GM12878 (cell line): ENCODE measurements at regions not wholly inside any gene's neighbourhood (a gene's known extent, or its start where the extent isn't known, plus 50 kb on each side); places are given as distances from the start of the nearest gene placed in this dataset.

Source experiments
- ATAC-seq: fragments of 200-7000 bp; cut with Tn5 transposase; 3 replicates; pipeline ENCODE4 v1.9.1; 2020; ENCODE audit warnings: mild to moderate bottlenecking, moderate library complexity
- BruUV-seq: library from RNA; stranded (reverse); fragments of 400-500 nt; replicated peaks from 2 replicates; lab custom pipeline; 2021; lab: Mats Ljungman, UMichigan
- CTCF ChIA-PET: fragments of 300-600 bp; sonication (Branson Sonifier 250); formaldehyde crosslinking; extraction: SDS; loops from one replicate; lab custom pipeline; 2021; ENCODE audit warnings: inconsistent platforms; lab: Yijun Ruan, JAX
- POLR2A ChIA-PET: fragments of 350-600 bp; formaldehyde crosslinking; extraction: SDS; loops from one replicate; lab custom pipeline; 2021; ENCODE audit warnings: inconsistent platforms; lab: Charles Lee
- RAD21 ChIA-PET: fragments of 300-600 bp; sonication (Branson Sonifier 250); formaldehyde crosslinking; loops from one replicate; lab custom pipeline; 2023; ENCODE audit warnings: antibody characterized with exemption; ENCODE audit not compliant: unreplicated experiment; lab: Charles Lee
- SMC1A ChIA-PET: fragments of 300-600 bp; sonication (Branson Sonifier 250); formaldehyde crosslinking; loops from one replicate; lab custom pipeline; 2023; ENCODE audit not compliant: unreplicated experiment, uncharacterized antibody; lab: Charles Lee
- DNase-seq: peaks from one replicate; pipeline ENCODE4 v3.0.0-alpha.2; 2011; ENCODE audit warnings: low read depth, low spot score
- FAIRE-seq: peaks from 3 replicates; lab custom pipeline; 2011; peaks lifted over from hg19 to GRCh38; lab: Jason Lieb, UNC
- H2AFZ ChIP-seq: 2 replicates; pipeline ENCODE4 v1.6.0; 2011; ENCODE audit warnings: low read depth, low read length, control low read depth; ENCODE audit not compliant: control insufficient read depth
- H3K27ac ChIP-seq: 2 replicates; pipeline ENCODE4 v1.5.1; 2011; ENCODE audit warnings: control low read depth; ENCODE audit not compliant: control insufficient read depth, insufficient read depth
- H3K27me3 ChIP-seq, 2 experiments: replicated peaks in 1 of 2; 2 replicates each; pipeline versions ENCODE4 v1.6.0 to v1.6.1; 2011; ENCODE audit warnings: low read length in 1 of 2; ENCODE audit not compliant: control insufficient read depth in 2 of 2, insufficient read depth in 2 of 2
- H3K36me3 ChIP-seq, 2 experiments: 2 replicates each; pipeline ENCODE4 v1.5.1; 2011; ENCODE audit warnings: low read length in 1 of 2; ENCODE audit not compliant: control insufficient read depth in 2 of 2, insufficient read depth in 2 of 2
- H3K4me1 ChIP-seq: 2 replicates; pipeline ENCODE4 v1.6.1; 2011; ENCODE audit warnings: mild to moderate bottlenecking, low read length, moderate library complexity, mixed read lengths; ENCODE audit not compliant: control insufficient read depth, insufficient read depth
- H3K4me2 ChIP-seq: 2 replicates; pipeline ENCODE4 v1.6.0; 2011; ENCODE audit warnings: control low read depth; ENCODE audit not compliant: control insufficient read depth, insufficient read depth
- H3K4me3 ChIP-seq: fragments of 200-600 bp; sonication (generic); 2 replicates; pipeline ENCODE4 v1.5.1; 2016
- H3K79me2 ChIP-seq: 2 replicates; pipeline ENCODE4 v1.6.0; 2011; ENCODE audit warnings: low read length; ENCODE audit not compliant: control insufficient read depth, insufficient read depth
- H3K9ac ChIP-seq: 2 replicates; pipeline ENCODE4 v1.8.0; 2011; ENCODE audit warnings: low read length, control low read depth, mixed read lengths; ENCODE audit not compliant: control insufficient read depth, insufficient read depth
- H3K9me3 ChIP-seq: replicated peaks from 3 replicates; pipeline ENCODE4 v1.5.1; 2011; ENCODE audit warnings: mild to moderate bottlenecking, low read length; ENCODE audit not compliant: control insufficient read depth, insufficient read depth
- H4K20me1 ChIP-seq: 2 replicates; pipeline ENCODE4 v1.6.0; 2011; ENCODE audit not compliant: control insufficient read depth, insufficient read depth
- CHD4 ChIP-seq: fragments of 200-600 bp; sonication (generic); IDR thresholded peaks from 2 replicates; pipeline ENCODE4 v1.6.1; 2016; ENCODE audit warnings: mild to moderate bottlenecking
- EED ChIP-seq: sonication (generic); IDR thresholded peaks from 2 replicates; pipeline ENCODE4 v1.6.1; 2016; ENCODE audit warnings: antibody characterized with exemption, low read depth
- GABPA ChIP-seq: IDR thresholded peaks from 2 replicates; pipeline ENCODE4 v1.6.1; 2014; ENCODE audit warnings: antibody characterized with exemption, low read depth, mild to moderate bottlenecking, inconsistent platforms
- NR2C1 ChIP-seq: fragments of 450-650 bp; IDR thresholded peaks from 2 replicates; pipeline ENCODE4 v1.6.1; 2017; ENCODE audit warnings: antibody characterized with exemption, mild to moderate bottlenecking, moderate library complexity
- POLR2AphosphoS2 ChIP-seq: IDR thresholded peaks from 2 replicates; pipeline ENCODE4 v1.6.1; 2011; ENCODE audit warnings: low read depth, mild to moderate bottlenecking, low read length, improper control_type of control experiment, moderate library complexity
- ZBTB4 ChIP-seq: fragments of 450-650 bp; formaldehyde crosslinking; IDR thresholded peaks from 2 replicates; pipeline ENCODE4 v1.4.0; 2022; ENCODE audit warnings: mild to moderate bottlenecking, moderate library complexity
- WGBS: methylation state at CpG from one replicate; pipeline ENCODE4 v1.1.6; 2016; ENCODE audit warnings: low lambda C conversion rate; ENCODE audit not compliant: insufficient replicate concordance, insufficient coverage; ENCODE audit errors: missing lambda C conversion rate; 5-methylcytosine and 5-hydroxymethylcytosine counted together
- in situ Hi-C: fragments of 300-500 bp; cut with MboI; formaldehyde crosslinking; loops from 9 replicates; pipeline ENCODE4 v1.14.3; 2018; ENCODE audit warnings: mixed read lengths
- intact Hi-C: fragments of 100-400 bp; cut with micrococcal nuclease; formaldehyde crosslinking; loops from one replicate; pipeline ENCODE4 v1.14.2; 2022; ENCODE audit not compliant: unreplicated experiment
- TF ChIP-seq, protein P1 (sequence below): IDR thresholded peaks from 2 replicates; pipeline ENCODE4 v1.6.1; 2011; ENCODE audit warnings: mild to moderate bottlenecking, low read depth, low read length, moderate library complexity; ENCODE audit not compliant: insufficient replicate concordance

GRCh38 chr10:128267581-128267980, 141.4 kb upstream of the MKI67 start:
- DNase-seq (no peak), ATAC-seq (no peak), FAIRE-seq (no peak)
- Histone ChIP-seq H3K79me2 (no peaks in the 10 kb centered on the region), H3K4me3 (no peak overlapping the region), H3K4me2 (no peak overlapping the region), H3K27ac (no peak overlapping the region), H4K20me1 (no peaks in the 10 kb centered on the region), H3K27me3 (peaks cover 0 to 2% of the 10 kb centered on the region in 2 experiments; a peak in 2 of 4 replicates), H3K36me3 (no peaks in the 10 kb centered on the region), H3K9ac (no peak overlapping the region), H3K9me3 (no peaks in the 10 kb centered on the region), H2AFZ (no peak overlapping the region), H3K4me1 (no peaks in the 10 kb centered on the region)
- WGBS, result 24% methylated on average over 5 of the region's 5 CpGs
- in situ Hi-C loops (no loop called here), intact Hi-C loops (loop anchor here (10.0 kb wide), 1 partner anchor 587 kb away; no protein-coding TSS in a partner anchor)
- CTCF ChIA-PET, result interaction anchor here (0.7 to 1.3 kb wide), 2 partner anchors 261 to 593 kb away, joined by 3 read pairs; no protein-coding TSS in a partner anchor
- POLR2A ChIA-PET, result no interaction called here
- TF ChIP-seq NR2C1 (no peak), ZBTB4 (no peak), GABPA (no peak), CHD4 (no peak), POLR2AphosphoS2 (no peak), EED (no peak)
- TF ChIP-seq, protein P1, sequence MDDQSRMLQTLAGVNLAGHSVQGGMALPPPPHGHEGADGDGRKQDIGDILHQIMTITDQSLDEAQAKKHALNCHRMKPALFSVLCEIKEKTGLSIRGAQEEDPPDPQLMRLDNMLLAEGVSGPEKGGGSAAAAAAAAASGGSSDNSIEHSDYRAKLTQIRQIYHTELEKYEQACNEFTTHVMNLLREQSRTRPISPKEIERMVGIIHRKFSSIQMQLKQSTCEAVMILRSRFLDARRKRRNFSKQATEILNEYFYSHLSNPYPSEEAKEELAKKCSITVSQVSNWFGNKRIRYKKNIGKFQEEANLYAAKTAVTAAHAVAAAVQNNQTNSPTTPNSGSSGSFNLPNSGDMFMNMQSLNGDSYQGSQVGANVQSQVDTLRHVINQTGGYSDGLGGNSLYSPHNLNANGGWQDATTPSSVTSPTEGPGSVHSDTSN, result no peak
- SMC1A ChIA-PET, result no interaction called here
- no TSS peak for BruUV-seq
- RAD21 ChIA-PET, result no interaction called here
